Activated CD8-positive, alpha-beta T cell treated with anti-CD3 and anti-CD28 coated beads, Interleukin-2, amount 10 ng/mL, durations not matched to agents 7 days and 5 days (primary cell): ENCODE measurements at regions not wholly inside any gene's neighbourhood (a gene's known extent, or its start where the extent isn't known, plus 50 kb on each side); places are given as distances from the start of the nearest gene placed in this dataset.
"Not testable (repeated sequence)": the region's sequence is repeated elsewhere in the genome, so short reads cannot be mapped to it uniquely, and the experiment has no call there.

Source experiments
- ATAC-seq: fragments of 150-1000 bp; cut with Tn5 transposase; one replicate; pipeline ENCODE4 v1.10.0; 2021; ENCODE audit warnings: moderate library complexity
- CTCF ChIA-PET: fragments of 350-600 bp; sonication (Branson Sonifier 250); formaldehyde crosslinking; loops from one replicate; lab custom pipeline; 2021; ENCODE audit warnings: antibody characterized with exemption; lab: Charles Lee
- POLR2A ChIA-PET: fragments of 350-600 bp; sonication (Branson Sonifier 250); formaldehyde crosslinking; loops from one replicate; lab custom pipeline; 2021; ENCODE audit warnings: antibody characterized with exemption; lab: Charles Lee
- DNase-seq: peaks from one replicate; pipeline ENCODE4 v3.0.0-alpha.2; 2020
- H3K27ac Mint-ChIP-seq: one replicate; pipeline ENCODE4 v1.8.0; 2021; ENCODE audit warnings: mild to moderate bottlenecking, mixed read lengths
- H3K27me3 Mint-ChIP-seq: one replicate; pipeline ENCODE4 v1.8.0; 2021; ENCODE audit warnings: low read depth, mixed read lengths
- H3K36me3 Mint-ChIP-seq: one replicate; pipeline ENCODE4 v1.8.0; 2021; ENCODE audit warnings: low read depth, mixed read lengths
- H3K4me1 Mint-ChIP-seq: one replicate; pipeline ENCODE4 v1.8.0; 2021; ENCODE audit warnings: low read depth, mixed read lengths
- H3K4me3 Mint-ChIP-seq: one replicate; pipeline ENCODE4 v1.8.0; 2021; ENCODE audit warnings: mild to moderate bottlenecking, mixed read lengths
- H3K9me3 Mint-ChIP-seq: one replicate; pipeline ENCODE4 v1.8.0; 2022; ENCODE audit warnings: mixed read lengths; ENCODE audit not compliant: insufficient read depth

DNA sequence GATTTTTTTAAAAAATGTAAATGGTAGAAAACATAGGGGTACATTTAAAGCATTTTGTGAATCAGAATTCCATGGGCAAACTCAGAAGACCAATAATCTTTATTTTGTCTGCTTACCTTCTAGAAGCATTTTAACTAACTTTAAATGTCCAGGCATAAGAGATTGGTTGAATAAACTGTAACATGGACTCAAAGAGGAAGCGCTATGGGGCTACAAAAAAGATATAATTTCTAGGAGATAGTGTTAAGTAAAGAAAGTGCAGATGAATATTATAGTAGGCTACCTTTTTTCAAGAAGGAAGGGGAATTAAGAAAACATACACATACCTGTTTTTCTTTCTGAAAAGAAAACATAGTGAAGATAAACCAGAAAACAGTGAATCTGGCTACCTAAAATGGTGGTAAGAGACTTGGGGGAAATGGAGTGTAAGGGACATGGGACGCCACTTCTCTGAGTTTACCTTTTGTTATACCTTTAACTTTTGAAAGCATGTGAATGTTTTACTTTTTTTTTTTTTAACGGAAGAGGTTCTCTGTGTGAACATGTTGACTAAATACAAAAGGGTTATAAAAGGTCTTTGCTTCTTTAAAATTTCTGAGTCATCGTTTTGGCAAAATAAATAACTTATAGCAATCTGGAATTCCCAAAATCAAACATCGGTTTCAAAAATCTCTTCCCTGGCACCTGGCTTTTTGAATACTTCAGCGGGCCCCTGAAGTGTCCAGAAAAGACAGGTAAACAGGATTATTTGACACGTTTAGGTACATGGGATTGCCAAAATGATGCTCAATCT is 133.4 kb downstream of the OR2B2 start:
- Mint-ChIP-seq H3K36me3 (no peaks in the 10 kb centered on the region), H3K4me3 (no peak overlapping the region), H3K4me1 (no peaks in the 10 kb centered on the region), H3K27ac (no peak overlapping the region), H3K27me3 (peaks cover 25% of the 10 kb centered on the region), H3K9me3 (no peaks in the 10 kb centered on the region)
- DNase-seq (no peak), ATAC-seq (no peak)
- ChIA-PET POLR2A (interaction anchor here (1.2 kb wide), 1 partner anchor 29 kb away, joined by 4 read pairs; a partner anchor contains a TSS), CTCF (interaction anchor here (4.5 kb wide), 1 partner anchor 7 kb away, joined by 40 read pairs; no protein-coding TSS in a partner anchor)

DNA sequence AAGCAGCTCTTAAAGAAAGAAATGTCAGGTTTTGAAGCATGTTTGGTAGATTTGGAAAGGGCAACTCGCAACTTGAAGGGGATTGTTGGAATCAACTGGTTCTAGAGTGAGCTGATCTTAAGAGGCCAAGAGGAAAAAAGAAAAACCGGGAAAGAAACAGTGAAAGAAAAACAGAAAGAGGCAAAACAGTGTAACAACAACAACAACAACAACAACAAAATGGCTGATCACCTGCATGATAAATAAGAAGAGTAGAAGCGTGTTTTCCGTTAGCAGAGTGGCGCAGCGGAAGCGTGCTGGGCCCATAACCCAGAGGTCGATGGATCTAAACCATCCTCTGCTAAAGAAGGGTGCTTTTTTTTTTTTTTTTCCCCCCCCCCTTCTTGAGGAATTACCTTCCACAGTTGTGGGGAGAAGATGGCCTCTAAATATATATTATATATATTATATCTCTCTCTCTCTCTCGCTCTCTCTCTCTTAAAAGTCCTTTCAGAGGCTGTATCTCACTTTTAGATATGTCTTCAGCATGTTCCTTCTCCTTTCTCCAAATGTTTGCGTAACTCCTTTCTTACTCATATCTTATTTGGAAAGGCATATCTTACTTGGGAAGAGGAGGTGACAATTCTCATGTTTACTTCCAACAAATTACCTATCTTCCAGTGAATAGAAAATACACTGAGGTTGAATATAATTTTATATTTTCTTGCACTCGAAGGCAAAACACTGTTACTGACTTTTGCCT is 134.4 kb downstream of the OR2B2 start:
- Mint-ChIP-seq H3K4me1 (peaks cover 4% of the 10 kb centered on the region), H3K36me3 (no peaks in the 10 kb centered on the region), H3K4me3 (no peak overlapping the region), H3K9me3 (no peaks in the 10 kb centered on the region), H3K27me3 (peaks cover 23% of the 10 kb centered on the region), H3K27ac (no peak overlapping the region)
- DNase-seq (no peak), ATAC-seq (no peak)
- CTCF ChIA-PET, result interaction anchor here (1.2 kb wide), 1 partner anchor 268 kb away, joined by 3 read pairs; no protein-coding TSS in a partner anchor
- POLR2A ChIA-PET, result no interaction called here

DNA sequence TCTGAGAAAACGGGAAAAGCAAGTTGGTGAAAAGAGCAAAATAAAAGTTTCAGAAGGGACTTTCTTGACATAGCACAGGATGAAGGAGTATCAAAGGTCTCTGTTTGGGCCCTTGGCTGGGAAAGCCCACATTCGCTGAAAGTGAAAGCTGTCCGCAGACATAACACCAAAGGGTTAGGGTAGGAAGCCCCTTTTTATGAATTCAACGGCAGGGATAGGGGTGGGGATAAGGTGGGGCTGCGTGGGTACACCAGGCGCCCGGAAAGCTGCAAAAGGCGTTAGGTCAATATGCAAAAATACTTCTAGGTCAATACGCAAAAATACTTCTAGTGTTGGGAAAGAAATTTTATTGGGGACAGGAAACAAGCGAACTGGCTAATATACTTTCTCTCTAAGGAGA is 135.1 kb downstream of the OR2B2 start:
- no peak for ATAC-seq
- no peak overlapping the region for H3K27ac Mint-ChIP-seq
- H3K9me3 Mint-ChIP-seq, result no peaks in the 10 kb centered on the region
- POLR2A ChIA-PET, result no interaction called here
- H3K27me3 Mint-ChIP-seq, result peaks cover 23% of the 10 kb centered on the region
- no peaks in the 10 kb centered on the region for H3K36me3 Mint-ChIP-seq
- H3K4me1 Mint-ChIP-seq, result peaks cover 10% of the 10 kb centered on the region
- CTCF ChIA-PET, result interaction anchor here (1.2 kb wide), 1 partner anchor 267 kb away, joined by 3 read pairs; no protein-coding TSS in a partner anchor
- no peak for DNase-seq
- H3K4me3 Mint-ChIP-seq, result no peak overlapping the region

DNA sequence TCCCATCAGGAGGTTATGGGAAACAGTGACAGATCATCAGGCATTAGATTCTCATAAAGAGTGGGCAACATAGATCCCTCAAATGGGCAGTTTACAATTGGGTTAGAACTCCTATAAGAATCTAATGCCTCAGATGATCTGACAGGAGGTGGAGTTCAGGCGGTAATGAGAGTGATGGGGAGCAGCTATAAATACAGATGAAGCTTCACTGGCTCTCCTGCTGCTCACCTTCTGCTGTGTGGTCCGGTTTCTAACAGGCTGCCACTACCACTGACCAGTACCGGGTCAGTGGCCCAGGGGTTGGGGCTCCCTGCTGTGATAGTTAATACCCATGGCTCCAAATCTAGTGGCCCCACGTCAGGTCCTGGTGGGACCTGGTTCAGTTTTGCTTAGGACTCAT is 135.7 kb downstream of the OR2B2 start:
- POLR2A ChIA-PET, result no interaction called here
- no peak for DNase-seq
- Mint-ChIP-seq H3K27me3 (peaks cover 23% of the 10 kb centered on the region), H3K36me3 (no peaks in the 10 kb centered on the region), H3K4me3 (no peak overlapping the region), H3K9me3 (no peaks in the 10 kb centered on the region), H3K27ac (no peak overlapping the region), H3K4me1 (peaks cover 15% of the 10 kb centered on the region)
- ATAC-seq, result no peak
- CTCF ChIA-PET, result interaction anchor here (1.0 to 1.4 kb wide), 3 partner anchors 12 to 267 kb away, joined by 3 to 6 read pairs (median 5); no protein-coding TSS in a partner anchor

DNA sequence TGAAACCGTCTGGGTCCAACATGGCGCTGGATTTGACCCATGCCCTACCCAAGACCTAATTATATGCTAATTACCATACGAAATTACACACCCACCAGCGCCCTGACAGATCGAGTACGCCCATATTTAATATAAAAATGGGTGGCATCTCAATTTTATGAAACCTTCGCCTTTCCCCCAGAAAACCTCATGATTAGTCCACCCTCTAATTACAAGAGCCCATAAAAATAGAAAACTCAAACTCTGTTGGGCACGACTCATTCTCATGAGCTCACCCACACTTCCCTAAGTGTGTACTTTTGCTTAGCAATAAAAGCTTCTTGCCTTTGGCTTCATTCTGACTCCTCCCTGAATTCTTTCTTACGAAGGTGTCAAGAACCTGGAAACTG is 136.4 kb downstream of the OR2B2 start:
- Mint-ChIP-seq H3K36me3 (no peaks in the 10 kb centered on the region), H3K27me3 (peaks cover 25% of the 10 kb centered on the region), H3K4me3 (no peak overlapping the region), H3K4me1 (peaks cover 22% of the 10 kb centered on the region), H3K9me3 (no peaks in the 10 kb centered on the region), H3K27ac (no peak overlapping the region)
- ChIA-PET POLR2A (no interaction called here), CTCF (interaction anchor here (1.0 to 1.4 kb wide), 2 partner anchors 13 to 20 kb away, joined by 5 to 6 read pairs; no protein-coding TSS in a partner anchor)
- DNase-seq, result no peak
- ATAC-seq, result no peak

DNA sequence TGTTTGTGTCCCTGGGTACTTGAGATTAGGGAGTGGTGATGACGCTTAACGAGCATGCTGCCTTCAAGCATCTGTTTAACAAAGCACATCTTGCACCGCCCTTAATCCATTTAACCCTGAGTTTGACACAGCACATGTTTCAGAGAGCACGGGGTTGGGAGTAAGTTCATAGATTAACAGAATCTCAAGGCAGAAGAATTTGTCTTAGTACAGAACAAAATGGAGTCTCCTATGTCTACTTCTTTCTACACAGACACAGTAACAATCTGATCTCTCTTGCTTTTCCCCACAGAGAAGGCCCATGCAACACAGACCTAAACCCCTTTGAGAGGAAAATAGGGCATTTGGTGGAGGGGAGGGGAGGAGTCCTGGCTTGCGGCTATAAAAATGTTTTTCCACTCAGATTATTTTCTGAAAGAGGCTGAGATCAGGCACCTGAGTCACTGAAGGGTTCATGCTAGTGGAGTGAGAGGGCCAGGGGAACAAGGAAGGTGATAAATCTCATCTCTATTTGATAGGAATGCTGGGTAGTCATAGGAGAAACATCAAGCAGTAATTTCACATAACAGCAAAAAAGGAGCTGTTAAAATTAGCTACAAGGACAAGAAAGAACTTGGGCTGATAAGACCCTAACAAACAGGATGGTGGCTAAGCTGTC is 136.9 kb downstream of the OR2B2 start:
- Mint-ChIP-seq H3K27me3 (peaks cover 23% of the 10 kb centered on the region), H3K4me1 (peaks cover 22% of the 10 kb centered on the region)
- DNase-seq, H3K9me3 Mint-ChIP-seq, POLR2A ChIA-PET, H3K36me3 Mint-ChIP-seq, H3K4me3 Mint-ChIP-seq, ATAC-seq, H3K27ac Mint-ChIP-seq: not testable (repeated sequence)
- CTCF ChIA-PET, result interaction anchor here (1.0 to 1.4 kb wide), 2 partner anchors 14 to 20 kb away, joined by 5 to 6 read pairs; no protein-coding TSS in a partner anchor

DNA sequence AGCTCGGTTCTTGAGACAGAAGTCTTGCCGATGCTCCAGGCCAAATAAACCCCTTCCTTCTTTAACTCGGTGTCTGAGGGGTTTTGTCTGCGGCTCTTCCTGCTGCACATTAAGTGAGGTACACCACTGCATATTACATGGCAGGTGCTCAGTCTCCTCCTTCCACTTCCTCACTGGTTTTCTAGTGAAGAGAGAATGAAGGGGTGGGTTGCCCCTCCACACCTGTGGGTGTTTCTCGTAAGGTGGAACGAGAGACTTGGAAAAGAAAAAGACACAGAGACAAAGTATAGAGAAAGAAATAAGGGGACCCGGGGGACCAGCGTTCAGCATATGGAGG is 138.0 kb downstream of the OR2B2 start:
- Mint-ChIP-seq H3K27me3 (peaks cover 25% of the 10 kb centered on the region), H3K4me1 (peaks cover 22% of the 10 kb centered on the region)
- H3K36me3 Mint-ChIP-seq, POLR2A ChIA-PET, H3K4me3 Mint-ChIP-seq, H3K27ac Mint-ChIP-seq, H3K9me3 Mint-ChIP-seq, DNase-seq, ATAC-seq: not testable (repeated sequence)
- CTCF ChIA-PET, result interaction anchor here (2.3 kb wide), 1 partner anchor 597 kb away, joined by 14 read pairs; no protein-coding TSS in a partner anchor

DNA sequence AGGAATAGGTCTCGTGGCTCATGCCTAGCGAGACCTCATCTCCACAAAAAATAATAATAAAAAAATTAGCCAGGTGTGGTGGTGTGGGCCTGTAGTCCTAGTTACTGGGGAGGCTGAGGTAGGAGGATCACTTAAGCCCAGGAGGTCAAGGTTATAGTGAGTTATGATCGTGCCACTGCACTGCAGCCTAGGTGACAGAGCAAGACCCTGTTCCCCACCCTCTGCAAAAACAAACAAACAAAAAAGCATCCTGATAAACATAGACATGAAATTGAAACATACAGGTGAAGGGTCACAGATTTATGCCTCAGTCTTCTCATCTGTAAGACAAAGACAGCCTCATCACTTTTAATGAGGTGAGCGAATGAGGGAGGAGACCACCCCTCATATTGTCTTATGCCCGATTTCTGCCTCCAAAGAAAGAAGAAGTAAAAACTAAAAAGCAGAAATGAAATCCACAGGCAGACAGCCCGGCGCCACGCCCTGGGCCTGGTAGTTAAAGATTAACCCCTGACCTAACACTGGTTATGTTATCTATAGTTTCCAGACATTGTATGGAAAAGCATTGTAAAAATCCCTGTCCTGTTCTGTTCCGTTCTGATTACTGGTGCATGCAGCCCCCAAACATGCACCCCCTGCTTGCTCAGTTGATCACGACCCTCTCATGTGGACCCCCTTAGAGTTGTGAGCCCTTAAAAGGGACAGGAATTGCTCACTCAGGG is 138.5 kb downstream of the OR2B2 start:
- POLR2A ChIA-PET, result interaction anchor here (1.1 to 1.8 kb wide), 3 partner anchors 17 to 121 kb away, joined by 5 to 10 read pairs (median 6); a partner anchor contains a TSS
- ATAC-seq, result not testable (repeated sequence)

DNA sequence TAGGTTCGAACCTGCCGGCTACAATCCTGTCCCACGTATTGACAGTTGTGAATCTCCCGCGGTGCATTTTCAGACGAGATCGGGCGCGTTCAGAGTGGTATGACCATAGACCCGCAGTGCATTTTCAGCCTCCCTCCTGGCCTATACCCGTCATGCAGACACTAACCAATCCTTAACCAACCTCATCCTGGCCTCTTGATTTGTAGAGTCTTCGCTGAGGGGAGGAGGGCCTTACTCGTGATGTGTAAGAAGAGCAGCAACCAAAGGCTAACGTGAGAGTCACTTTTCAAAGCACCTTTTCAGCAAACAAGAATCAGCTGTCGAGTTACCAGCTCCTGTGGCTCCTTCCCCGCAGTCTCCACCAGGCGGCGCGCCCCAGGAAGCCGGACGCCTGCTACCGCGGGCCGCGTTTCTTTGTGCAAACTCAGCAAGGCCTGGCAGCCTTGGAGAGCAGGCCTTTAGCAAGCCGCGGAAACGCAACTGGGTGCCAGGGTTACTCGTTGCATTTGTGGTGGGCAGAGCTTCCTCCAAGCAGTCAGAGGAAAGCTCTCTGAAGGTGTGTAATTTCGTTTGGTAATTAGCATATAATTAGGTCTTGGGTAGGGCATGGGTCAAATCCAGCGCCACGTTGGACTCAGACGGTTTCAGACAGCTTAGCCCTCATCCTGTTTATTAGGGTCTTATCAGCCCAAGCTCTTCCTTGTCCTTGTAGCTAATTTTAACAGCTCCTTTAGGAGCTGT is 139.8 kb downstream of the OR2B2 start:
- Mint-ChIP-seq H3K4me1 (peaks cover 22% of the 10 kb centered on the region), H3K27ac (peak overlapping the region; percentile 8), H3K36me3 (no peaks in the 10 kb centered on the region), H3K9me3 (no peaks in the 10 kb centered on the region), H3K27me3 (peaks cover 20% of the 10 kb centered on the region), H3K4me3 (no peak overlapping the region)
- POLR2A ChIA-PET, result interaction anchor here (0.9 to 2.4 kb wide), 10 partner anchors 13 to 123 kb away, joined by 3 to 15 read pairs (median 6); a partner anchor contains a TSS
- CTCF ChIA-PET, result interaction anchor here (0.6 to 4.8 kb wide), 36 partner anchors 9 to 1243 kb away, joined by 3 to 66 read pairs (median 3); partner anchors contain the start of gene POM121L2
- DNase-seq (peak; percentile 93), ATAC-seq (peak; percentile 100)

More for the DNA sequence above, 138.5 kb downstream of the OR2B2 start:
- peaks cover 25% of the 10 kb centered on the region for H3K27me3 Mint-ChIP-seq
- DNase-seq, H3K27ac Mint-ChIP-seq, H3K36me3 Mint-ChIP-seq, H3K4me3 Mint-ChIP-seq, H3K9me3 Mint-ChIP-seq: not testable (repeated sequence)
- CTCF ChIA-PET, result interaction anchor here (0.7 to 4.8 kb wide), 8 partner anchors 19 to 626 kb away, joined by 3 to 66 read pairs (median 10); a partner anchor contains a TSS
- peaks cover 22% of the 10 kb centered on the region for H3K4me1 Mint-ChIP-seq

DNA sequence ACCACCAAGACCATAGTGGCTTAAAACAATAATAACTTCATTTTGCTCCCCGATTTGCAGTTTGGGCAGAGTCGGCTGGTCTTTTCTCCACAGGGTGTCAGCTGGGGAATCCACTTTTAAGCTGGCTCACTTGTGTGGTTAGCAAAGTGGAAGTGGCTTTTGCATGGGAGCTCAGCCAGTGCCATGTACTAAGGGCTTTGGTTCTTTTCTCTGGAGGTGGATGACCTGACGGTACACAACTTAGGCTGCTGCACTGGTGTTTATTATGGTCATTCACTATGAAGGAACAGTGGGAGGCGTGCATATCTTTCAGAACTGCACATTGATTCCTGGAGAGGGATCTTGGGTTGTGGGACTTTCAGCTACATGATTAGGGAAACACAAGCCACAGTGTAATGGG is 141.0 kb downstream of the OR2B2 start:
- no peak for ATAC-seq
- CTCF ChIA-PET, result interaction anchor here (0.6 to 4.8 kb wide), 12 partner anchors 10 to 614 kb away, joined by 3 to 66 read pairs (median 12); a partner anchor contains a TSS
- peaks cover 22% of the 10 kb centered on the region for H3K4me1 Mint-ChIP-seq
- no peaks in the 10 kb centered on the region for H3K36me3 Mint-ChIP-seq
- no peak overlapping the region for H3K4me3 Mint-ChIP-seq
- H3K9me3 Mint-ChIP-seq, result no peaks in the 10 kb centered on the region
- H3K27ac Mint-ChIP-seq, result no peak overlapping the region
- POLR2A ChIA-PET, result interaction anchor here (2.4 kb wide), 1 partner anchor 122 kb away, joined by 15 read pairs; a partner anchor contains a TSS
- peaks cover 19% of the 10 kb centered on the region for H3K27me3 Mint-ChIP-seq
- DNase-seq, result no peak
